OCI-LY3 (cell line): ENCODE measurements at regions not wholly inside any gene's neighbourhood (a gene's known extent, or its start where the extent isn't known, plus 50 kb on each side); places are given as distances from the start of the nearest gene placed in this dataset.
"Not testable (repeated sequence)": the region's sequence is repeated elsewhere in the genome, so short reads cannot be mapped to it uniquely, and the experiment has no call there.

Source experiments
- H2AFZ ChIP-seq: fragments of 200-600, 300-600 bp; shearing (Covaris generic); 2 replicates; pipeline ENCODE4 v1.6.0; 2014; ENCODE audit warnings: antibody characterized with exemption, low read depth, low read length
- H3K27ac ChIP-seq: fragments of 200-600, 300-600 bp; sonication (generic); 2 replicates; pipeline ENCODE4 v1.5.1; 2014; ENCODE audit warnings: mild to moderate bottlenecking, low read length, moderate library complexity, mixed read lengths
- H3K27me3 ChIP-seq: fragments of 200-600, 300-600 bp; sonication (generic); 2 replicates; pipeline ENCODE4 v1.6.1; 2014; ENCODE audit warnings: low read depth, low read length, mixed read lengths
- H3K36me3 ChIP-seq: fragments of 200-600, 300-600 bp; sonication (generic); replicated peaks from 2 replicates; pipeline ENCODE3; 2014; ENCODE audit warnings: low read depth, low read length, mixed read lengths
- H3K4me1 ChIP-seq: fragments of 300-600, 200-600 bp; sonication (generic); 2 replicates; pipeline ENCODE4 v1.6.1; 2014; ENCODE audit warnings: low read length, mixed read lengths
- H3K4me2 ChIP-seq: fragments of 200-600, 300-600 bp; sonication (generic); 2 replicates; pipeline ENCODE4 v1.6.1; 2014; ENCODE audit warnings: low read length, mixed read lengths
- H3K4me3 ChIP-seq: fragments of 300-600, 200-600 bp; sonication (generic); 2 replicates; pipeline ENCODE4 v1.5.1; 2014; ENCODE audit warnings: antibody characterized with exemption, mild to moderate bottlenecking, low read length, moderate library complexity
- H3K79me2 ChIP-seq: fragments of 300-600, 200-600 bp; shearing (Covaris generic); 2 replicates; pipeline ENCODE4 v1.6.1; 2014; ENCODE audit warnings: mild to moderate bottlenecking, low read length, mixed read lengths
- H3K9ac ChIP-seq: fragments of 300-600, 200-600 bp; shearing (Covaris generic); 2 replicates; pipeline ENCODE4 v1.6.0; 2014; ENCODE audit warnings: mild to moderate bottlenecking, low read length, moderate library complexity
- H3K9me3 ChIP-seq: fragments of 200-600, 300-600 bp; shearing (Covaris generic); 2 replicates; pipeline ENCODE4 v1.6.1; 2014; ENCODE audit warnings: low read length, mixed read lengths; ENCODE audit not compliant: insufficient read depth
- H4K20me1 ChIP-seq: fragments of 200-600, 300-600 bp; sonication (generic); 2 replicates; pipeline ENCODE4 v1.6.1; 2016; ENCODE audit warnings: low read length, mixed read lengths; ENCODE audit not compliant: insufficient read depth
- EZH2phosphoT487 ChIP-seq: fragments of 200-600 bp; shearing (Covaris generic); IDR thresholded peaks from 2 replicates; pipeline ENCODE4 v1.6.1; 2018; ENCODE audit warnings: antibody characterized with exemption, mixed run types, low read depth
- TF ChIP-seq, protein P1 (sequence below): fragments of 200-600, 300-600 bp; sonication (generic); IDR thresholded peaks from 2 replicates; pipeline ENCODE4 v1.5.1; 2014; ENCODE audit warnings: antibody characterized with exemption, low read length, low read depth

DNA sequence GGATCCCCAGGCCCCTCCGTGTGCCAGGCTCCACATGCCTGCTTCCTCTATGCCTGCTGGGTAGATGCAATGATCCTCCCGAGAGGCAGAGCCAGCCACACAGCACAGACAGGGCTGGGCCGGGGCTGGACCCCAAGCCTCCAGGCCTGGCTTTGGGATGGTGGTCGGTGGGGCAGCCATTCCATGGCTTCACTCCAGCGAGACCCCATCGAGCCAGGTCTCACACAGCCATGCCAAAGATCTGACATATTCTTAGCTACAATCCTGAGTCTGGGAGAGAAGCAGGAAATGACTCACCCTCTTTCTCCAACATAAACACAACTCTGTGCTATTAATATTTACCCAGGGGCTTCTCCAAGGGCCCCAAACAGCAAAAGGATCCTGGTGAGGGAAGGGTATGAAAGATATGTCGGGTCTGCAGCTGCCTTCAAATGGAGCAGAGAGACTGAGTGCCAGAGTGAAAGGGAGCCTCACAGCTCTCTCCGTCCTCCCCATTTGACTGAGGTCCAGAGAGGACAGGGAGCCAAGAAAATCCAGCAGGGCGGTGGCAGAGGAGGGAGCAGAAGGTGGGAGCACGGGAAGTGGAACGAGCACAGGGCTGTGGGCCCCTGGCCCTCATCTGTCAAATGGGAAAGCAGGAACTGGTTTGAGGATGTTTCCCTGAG, 639.5 kb downstream of the MATN1 start:
- Histone ChIP-seq H3K4me1 (no peaks in the 10 kb centered on the region), H3K36me3 (no peaks in the 10 kb centered on the region), H3K9ac (no peak overlapping the region), H3K9me3 (no peaks in the 10 kb centered on the region), H3K27ac (no peak overlapping the region), H4K20me1 (no peaks in the 10 kb centered on the region), H3K4me3 (no peak overlapping the region), H3K4me2 (no peak overlapping the region), H3K79me2 (no peaks in the 10 kb centered on the region), H3K27me3 (0 out of 2 replicates have a peak, but pooled peaks cover 3% of the 10 kb centered on the region), H2AFZ (no peak overlapping the region)
- TF ChIP-seq, protein P1, sequence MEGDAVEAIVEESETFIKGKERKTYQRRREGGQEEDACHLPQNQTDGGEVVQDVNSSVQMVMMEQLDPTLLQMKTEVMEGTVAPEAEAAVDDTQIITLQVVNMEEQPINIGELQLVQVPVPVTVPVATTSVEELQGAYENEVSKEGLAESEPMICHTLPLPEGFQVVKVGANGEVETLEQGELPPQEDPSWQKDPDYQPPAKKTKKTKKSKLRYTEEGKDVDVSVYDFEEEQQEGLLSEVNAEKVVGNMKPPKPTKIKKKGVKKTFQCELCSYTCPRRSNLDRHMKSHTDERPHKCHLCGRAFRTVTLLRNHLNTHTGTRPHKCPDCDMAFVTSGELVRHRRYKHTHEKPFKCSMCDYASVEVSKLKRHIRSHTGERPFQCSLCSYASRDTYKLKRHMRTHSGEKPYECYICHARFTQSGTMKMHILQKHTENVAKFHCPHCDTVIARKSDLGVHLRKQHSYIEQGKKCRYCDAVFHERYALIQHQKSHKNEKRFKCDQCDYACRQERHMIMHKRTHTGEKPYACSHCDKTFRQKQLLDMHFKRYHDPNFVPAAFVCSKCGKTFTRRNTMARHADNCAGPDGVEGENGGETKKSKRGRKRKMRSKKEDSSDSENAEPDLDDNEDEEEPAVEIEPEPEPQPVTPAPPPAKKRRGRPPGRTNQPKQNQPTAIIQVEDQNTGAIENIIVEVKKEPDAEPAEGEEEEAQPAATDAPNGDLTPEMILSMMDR, result no peak
- TF ChIP-seq EZH2phosphoT487, result no peak

GRCh38 chr1:30081379-30082102, 641.8 kb downstream of the MATN1 start:
- Histone ChIP-seq H3K36me3 (no peaks in the 10 kb centered on the region), H3K4me3 (no peak overlapping the region), H3K79me2 (no peaks in the 10 kb centered on the region), H3K9ac (no peak overlapping the region), H4K20me1 (no peaks in the 10 kb centered on the region), H3K4me2 (no peak overlapping the region), H3K9me3 (no peaks in the 10 kb centered on the region), H2AFZ (no peak overlapping the region), H3K27ac (no peak overlapping the region), H3K4me1 (no peaks in the 10 kb centered on the region), H3K27me3 (0 out of 2 replicates have a peak, but pooled peaks cover 3% of the 10 kb centered on the region)
- TF ChIP-seq EZH2phosphoT487, result no peak
- TF ChIP-seq, protein P1, result no peak

DNA sequence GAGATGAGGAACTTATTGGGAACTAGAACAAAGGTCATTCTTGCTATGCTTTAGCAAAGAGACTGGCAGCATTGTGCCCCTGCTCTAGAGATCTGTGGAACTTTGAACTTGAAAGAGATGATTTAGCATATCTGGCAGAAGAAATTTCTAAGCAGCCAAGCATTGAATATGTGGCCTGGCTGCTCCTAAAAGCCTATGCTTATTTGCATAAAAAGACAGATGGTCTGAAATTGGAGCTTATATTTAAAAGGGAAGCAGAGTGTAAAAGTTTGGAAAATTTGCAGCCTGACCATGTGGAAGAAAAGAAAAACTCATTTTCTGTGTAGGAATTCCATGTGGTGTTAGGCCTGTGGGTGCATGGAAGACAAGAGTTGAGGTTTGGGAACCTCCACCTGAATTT, 647.5 kb downstream of the MATN1 start:
- H3K27me3 ChIP-seq, H4K20me1 ChIP-seq, H3K4me2 ChIP-seq, H3K36me3 ChIP-seq, H3K79me2 ChIP-seq, H3K9ac ChIP-seq, H2AFZ ChIP-seq, H3K4me1 ChIP-seq, H3K27ac ChIP-seq, H3K4me3 ChIP-seq, H3K9me3 ChIP-seq: not testable (repeated sequence)

- H3K79me2 ChIP-seq, result no peaks in the 10 kb centered on the region
- no peaks in the 10 kb centered on the region for H4K20me1 ChIP-seq
- no peak overlapping the region for H2AFZ ChIP-seq
- H3K4me3 ChIP-seq, result no peak overlapping the region
- TF ChIP-seq, protein P1, result no peak
- TF ChIP-seq EZH2phosphoT487, result no peak
- no peak overlapping the region for H3K4me2 ChIP-seq
- no peaks in the 10 kb centered on the region for H3K27me3 ChIP-seq
- H3K36me3 ChIP-seq, result no peaks in the 10 kb centered on the region
- H3K9me3 ChIP-seq, result no peaks in the 10 kb centered on the region
- no peak overlapping the region for H3K27ac ChIP-seq
- no peaks in the 10 kb centered on the region for H3K4me1 ChIP-seq
- no peak overlapping the region for H3K9ac ChIP-seq
These were observed 654.5 kb downstream of the MATN1 start for GRCh38 chr1:30068787-30069472.
